GM12878 (cell line): ENCODE measurements at regions not wholly inside any gene's neighbourhood (a gene's known extent, or its start where the extent isn't known, plus 50 kb on each side); places are given as distances from the start of the nearest gene placed in this dataset.

Source experiments
- ATAC-seq: fragments of 200-7000 bp; cut with Tn5 transposase; 3 replicates; pipeline ENCODE4 v1.9.1; 2020; ENCODE audit warnings: mild to moderate bottlenecking, moderate library complexity
- BruUV-seq: library from RNA; stranded (reverse); fragments of 400-500 nt; replicated peaks from 2 replicates; lab custom pipeline; 2021; lab: Mats Ljungman, UMichigan
- CTCF ChIA-PET: fragments of 300-600 bp; sonication (Branson Sonifier 250); formaldehyde crosslinking; extraction: SDS; loops from one replicate; lab custom pipeline; 2021; ENCODE audit warnings: inconsistent platforms; lab: Yijun Ruan, JAX
- POLR2A ChIA-PET: fragments of 350-600 bp; formaldehyde crosslinking; extraction: SDS; loops from one replicate; lab custom pipeline; 2021; ENCODE audit warnings: inconsistent platforms; lab: Charles Lee
- RAD21 ChIA-PET: fragments of 300-600 bp; sonication (Branson Sonifier 250); formaldehyde crosslinking; loops from one replicate; lab custom pipeline; 2023; ENCODE audit warnings: antibody characterized with exemption; ENCODE audit not compliant: unreplicated experiment; lab: Charles Lee
- SMC1A ChIA-PET: fragments of 300-600 bp; sonication (Branson Sonifier 250); formaldehyde crosslinking; loops from one replicate; lab custom pipeline; 2023; ENCODE audit not compliant: unreplicated experiment, uncharacterized antibody; lab: Charles Lee
- DNase-seq: peaks from one replicate; pipeline ENCODE4 v3.0.0-alpha.2; 2011; ENCODE audit warnings: low read depth, low spot score
- FAIRE-seq: peaks from 3 replicates; lab custom pipeline; 2011; peaks lifted over from hg19 to GRCh38; lab: Jason Lieb, UNC
- H2AFZ ChIP-seq: 2 replicates; pipeline ENCODE4 v1.6.0; 2011; ENCODE audit warnings: low read depth, low read length, control low read depth; ENCODE audit not compliant: control insufficient read depth
- H3K27ac ChIP-seq: 2 replicates; pipeline ENCODE4 v1.5.1; 2011; ENCODE audit warnings: control low read depth; ENCODE audit not compliant: control insufficient read depth, insufficient read depth
- H3K27me3 ChIP-seq, 2 experiments: replicated peaks in 1 of 2; 2 replicates each; pipeline versions ENCODE4 v1.6.0 to v1.6.1; 2011; ENCODE audit warnings: low read length in 1 of 2; ENCODE audit not compliant: control insufficient read depth in 2 of 2, insufficient read depth in 2 of 2
- H3K36me3 ChIP-seq, 2 experiments: 2 replicates each; pipeline ENCODE4 v1.5.1; 2011; ENCODE audit warnings: low read length in 1 of 2; ENCODE audit not compliant: control insufficient read depth in 2 of 2, insufficient read depth in 2 of 2
- H3K4me1 ChIP-seq: 2 replicates; pipeline ENCODE4 v1.6.1; 2011; ENCODE audit warnings: mild to moderate bottlenecking, low read length, moderate library complexity, mixed read lengths; ENCODE audit not compliant: control insufficient read depth, insufficient read depth
- H3K4me2 ChIP-seq: 2 replicates; pipeline ENCODE4 v1.6.0; 2011; ENCODE audit warnings: control low read depth; ENCODE audit not compliant: control insufficient read depth, insufficient read depth
- H3K4me3 ChIP-seq: fragments of 200-600 bp; sonication (generic); 2 replicates; pipeline ENCODE4 v1.5.1; 2016
- H3K79me2 ChIP-seq: 2 replicates; pipeline ENCODE4 v1.6.0; 2011; ENCODE audit warnings: low read length; ENCODE audit not compliant: control insufficient read depth, insufficient read depth
- H3K9ac ChIP-seq: 2 replicates; pipeline ENCODE4 v1.8.0; 2011; ENCODE audit warnings: low read length, control low read depth, mixed read lengths; ENCODE audit not compliant: control insufficient read depth, insufficient read depth
- H3K9me3 ChIP-seq: replicated peaks from 3 replicates; pipeline ENCODE4 v1.5.1; 2011; ENCODE audit warnings: mild to moderate bottlenecking, low read length; ENCODE audit not compliant: control insufficient read depth, insufficient read depth
- H4K20me1 ChIP-seq: 2 replicates; pipeline ENCODE4 v1.6.0; 2011; ENCODE audit not compliant: control insufficient read depth, insufficient read depth
- ATF7 ChIP-seq: fragments of 450-650 bp; IDR thresholded peaks from 2 replicates; pipeline ENCODE4 v1.6.1; 2016; ENCODE audit warnings: low read depth, mild to moderate bottlenecking
- BRCA1 ChIP-seq: IDR thresholded peaks from 2 replicates; pipeline ENCODE4 v1.6.1; 2011; ENCODE audit warnings: low read depth, low read length, improper control_type of control experiment
- CHD1 ChIP-seq: IDR thresholded peaks from 2 replicates; pipeline ENCODE4 v1.6.1; 2012; ENCODE audit warnings: low read depth, low read length, improper control_type of control experiment
- EED ChIP-seq: sonication (generic); IDR thresholded peaks from 2 replicates; pipeline ENCODE4 v1.6.1; 2016; ENCODE audit warnings: antibody characterized with exemption, low read depth
- MYC ChIP-seq: IDR thresholded peaks from 2 replicates; pipeline ENCODE4 v1.6.1; 2011; ENCODE audit warnings: mild to moderate bottlenecking, low read length, moderate library complexity, inconsistent platforms; ENCODE audit not compliant: insufficient read depth, insufficient replicate concordance, insufficient read length, severe bottlenecking
- NR2C1 ChIP-seq: fragments of 450-650 bp; IDR thresholded peaks from 2 replicates; pipeline ENCODE4 v1.6.1; 2017; ENCODE audit warnings: antibody characterized with exemption, mild to moderate bottlenecking, moderate library complexity
- SREBF1 ChIP-seq: IDR thresholded peaks from 2 replicates; pipeline ENCODE4 v1.6.1; 2012; ENCODE audit warnings: mild to moderate bottlenecking, low read length
- SUPT20H ChIP-seq: IDR thresholded peaks from 2 replicates; pipeline ENCODE4 v1.6.1; 2011; ENCODE audit warnings: low read depth, mild to moderate bottlenecking, low read length, moderate library complexity, borderline replicate concordance; ENCODE audit not compliant: control insufficient read depth
- TARDBP ChIP-seq: IDR thresholded peaks from 2 replicates; pipeline ENCODE4 v1.6.1; 2016; ENCODE audit warnings: borderline replicate concordance
- YY1 ChIP-seq: IDR thresholded peaks from 2 replicates; pipeline ENCODE4 v1.6.1; 2011; ENCODE audit warnings: low read depth, mild to moderate bottlenecking, low read length
- ZNF384 ChIP-seq: IDR thresholded peaks from 2 replicates; pipeline ENCODE4 v1.6.1; 2012; ENCODE audit warnings: low read depth, mild to moderate bottlenecking, low read length, improper control_type of control experiment, borderline replicate concordance
- ZZZ3 ChIP-seq: IDR thresholded peaks from 2 replicates; pipeline ENCODE4 v1.6.1; 2011; ENCODE audit warnings: low read depth; ENCODE audit not compliant: control insufficient read depth, insufficient read length
- WGBS: methylation state at CpG from one replicate; pipeline ENCODE4 v1.1.6; 2016; ENCODE audit warnings: low lambda C conversion rate; ENCODE audit not compliant: insufficient replicate concordance, insufficient coverage; ENCODE audit errors: missing lambda C conversion rate; 5-methylcytosine and 5-hydroxymethylcytosine counted together
- in situ Hi-C: fragments of 300-500 bp; cut with MboI; formaldehyde crosslinking; loops from 9 replicates; pipeline ENCODE4 v1.14.3; 2018; ENCODE audit warnings: mixed read lengths
- intact Hi-C: fragments of 100-400 bp; cut with micrococcal nuclease; formaldehyde crosslinking; loops from one replicate; pipeline ENCODE4 v1.14.2; 2022; ENCODE audit not compliant: unreplicated experiment

DNA sequence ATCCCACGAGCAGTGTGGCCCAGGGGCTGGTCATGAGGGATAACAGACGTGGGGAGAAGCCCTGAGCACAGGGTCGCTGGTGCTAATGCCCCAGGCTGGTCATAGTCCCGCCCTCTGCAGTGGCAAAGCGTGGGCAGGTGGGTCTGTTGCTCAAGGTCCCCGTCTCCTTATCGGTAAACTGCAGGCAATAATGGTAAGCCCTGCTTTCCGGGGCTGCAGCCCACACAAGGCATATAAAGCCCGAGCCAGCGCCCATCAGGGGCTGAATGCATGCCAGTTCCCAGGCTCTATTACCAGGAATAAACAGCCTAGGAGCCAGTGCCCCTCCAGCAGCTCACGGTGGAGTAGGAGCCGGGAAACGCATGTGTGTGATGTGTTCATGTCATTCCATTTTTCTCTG lies 261.0 kb downstream of the BRD1 start (continued):
- TF ChIP-seq EED, result no peak

GRCh38 chr22:49566141-49566541 lies 261.5 kb downstream of the BRD1 start:
- Histone ChIP-seq H2AFZ (no peak overlapping the region), H3K79me2 (no peaks in the 10 kb centered on the region; the same call in 1 of the 2 replicates), H3K4me3 (no peak overlapping the region), H3K9ac (no peak overlapping the region), H3K27me3 (no peaks in the 10 kb centered on the region), H4K20me1 (no peaks in the 10 kb centered on the region), H3K9me3 (no peaks in the 10 kb centered on the region; the same call in 2 of the 3 replicates), H3K4me1 (no peaks in the 10 kb centered on the region), H3K36me3 (no peaks in the 10 kb centered on the region), H3K4me2 (no peak overlapping the region), H3K27ac (no peak overlapping the region)
- SMC1A ChIA-PET, result no interaction called here
- TF ChIP-seq SUPT20H (no peak), ZNF384 (no peak), TARDBP (no peak), CHD1 (no peak), YY1 (no peak), ZZZ3 (no peak), BRCA1 (no peak), SREBF1 (no peak), MYC (no peak), NR2C1 (no peak), ATF7 (no peak)
- CTCF ChIA-PET, result no interaction called here
- FAIRE-seq (no peak), ATAC-seq (no peak), DNase-seq (no peak)
- intact Hi-C loops (no loop called here), in situ Hi-C loops (no loop called here)
- BruUV-seq, result no TSS peak
- POLR2A ChIA-PET, result no interaction called here
- RAD21 ChIA-PET, result no interaction called here
- 85% methylated on average over 12 of the region's 12 CpGs for WGBS
